ENCODE measurements at regions not wholly inside any gene's neighbourhood (a gene's known extent, or its start where the extent isn't known, plus 50 kb on each side); places are given as distances from the start of the nearest gene placed in this dataset.

- DNase-seq (ENCODE audit: low read depth) = no peak
- TF ChIP-seq CTCF (IDR thresholded peaks at IDR 0.05; ENCODE audit: insufficient read depth, low read depth, low read length, missing control alignments) = no peak
- H3K4me3 ChIP-seq (ENCODE audit: low read length) = no peak overlapping the region
Observed at GRCh38 chr2:12048550-12048949, 302.1 kb downstream of the LPIN1 start.

- DNase-seq (ENCODE audit: low read depth) = peak; percentile 87
- no peak for TF ChIP-seq CTCF (IDR thresholded peaks at IDR 0.05; ENCODE audit: insufficient read depth, low read depth, low read length, missing control alignments)
- no peak overlapping the region for H3K4me3 ChIP-seq (ENCODE audit: low read length)
Observed at GRCh38 chr2:12050396-12050795, 304.0 kb downstream of the LPIN1 start.

- DNase-seq (ENCODE audit: low read depth) = peak; percentile 40
- TF ChIP-seq CTCF (IDR thresholded peaks at IDR 0.05; ENCODE audit: insufficient read depth, low read depth, low read length, missing control alignments) = no peak
- H3K4me3 ChIP-seq (ENCODE audit: low read length) = no peak overlapping the region
Observed at GRCh38 chr2:12051831-12052230, 305.4 kb downstream of the LPIN1 start.

GRCh38 chr2:12052796-12053195 is 306.4 kb downstream of the LPIN1 start:
- H3K4me3 ChIP-seq (ENCODE audit: low read length) = no peak overlapping the region
- peak; percentile 19 for DNase-seq (ENCODE audit: low read depth)
- TF ChIP-seq CTCF (IDR thresholded peaks at IDR 0.05; ENCODE audit: insufficient read depth, low read depth, low read length, missing control alignments) = no peak

- TF ChIP-seq CTCF (IDR thresholded peaks at IDR 0.05; ENCODE audit: insufficient read depth, low read depth, low read length, missing control alignments) = no peak
- no peak for DNase-seq (ENCODE audit: low read depth)
- H3K4me3 ChIP-seq (ENCODE audit: low read length) = no peak overlapping the region
Observed at GRCh38 chr2:12054956-12055618, 308.7 kb downstream of the LPIN1 start.

GRCh38 chr2:12057436-12058166 is 311.2 kb downstream of the LPIN1 start:
- no peak overlapping the region for H3K4me3 ChIP-seq (ENCODE audit: low read length)
- no peak for TF ChIP-seq CTCF (IDR thresholded peaks at IDR 0.05; ENCODE audit: insufficient read depth, low read depth, low read length, missing control alignments)
- DNase-seq (ENCODE audit: low read depth) = no peak
